Fibroblast of lung (primary cell): ENCODE measurements at regions not wholly inside any gene's neighbourhood (a gene's known extent, or its start where the extent isn't known, plus 50 kb on each side); places are given as distances from the start of the nearest gene placed in this dataset.

Experiments
- DNase-seq, 2 donors: peaks; one replicate each; pipeline versions ENCODE4 v3.0.0 to v3.0.0-alpha.2; 2010; ENCODE audit warnings: low read depth in 2 of 2
- H2AFZ ChIP-seq: 2 replicates; pipeline ENCODE4 v1.5.1; 2012; ENCODE audit warnings: low read length, control low read depth, inconsistent platforms
- H3K27ac ChIP-seq: 2 replicates; pipeline ENCODE4 v1.5.1; 2011; ENCODE audit warnings: low read length, control low read depth; ENCODE audit not compliant: insufficient read depth
- H3K27me3 ChIP-seq: 2 replicates; pipeline ENCODE4 v1.5.1; 2011; ENCODE audit warnings: mild to moderate bottlenecking, low read length; ENCODE audit not compliant: control insufficient read depth, insufficient read depth
- H3K36me3 ChIP-seq: 2 replicates; pipeline ENCODE4 v1.5.1; 2011; ENCODE audit warnings: low read length; ENCODE audit not compliant: control insufficient read depth, insufficient read depth
- H3K4me1 ChIP-seq: 2 replicates; pipeline ENCODE4 v1.5.1; 2011; ENCODE audit warnings: low read length; ENCODE audit not compliant: control insufficient read depth, insufficient read depth; ENCODE audit errors: extremely low read depth
- H3K4me2 ChIP-seq: 2 replicates; pipeline ENCODE4 v1.5.1; 2011; ENCODE audit warnings: low read length, control low read depth; ENCODE audit not compliant: insufficient read depth; ENCODE audit errors: extremely low read depth
- H3K4me3 ChIP-seq, 4 experiments: fragments of 200-600 bp in 1 of 4; sonication (generic) in 1 of 4; replicated peaks in 1 of 4; 2 replicates each; pipeline ENCODE4 v1.5.1; 2011 to 2016; ENCODE audit warnings: low read length in 4 of 4, low read depth in 3 of 4, mild to moderate bottlenecking in 3 of 4, control low read depth in 2 of 4, inconsistent platforms in 1 of 4, mixed read lengths in 1 of 4; ENCODE audit not compliant: insufficient read depth in 1 of 4; ENCODE audit errors: control extremely low read depth in 1 of 4
- H3K79me2 ChIP-seq: 2 replicates; pipeline ENCODE4 v1.5.1; 2012; ENCODE audit warnings: mild to moderate bottlenecking, low read length, inconsistent platforms; ENCODE audit not compliant: control insufficient read depth, insufficient read depth
- H3K9ac ChIP-seq: 2 replicates; pipeline ENCODE4 v1.5.1; 2011; ENCODE audit warnings: mild to moderate bottlenecking, low read length, control low read depth; ENCODE audit not compliant: insufficient read depth
- H3K9me3 ChIP-seq: 2 replicates; pipeline ENCODE4 v1.5.1; 2012; ENCODE audit warnings: low read depth, low read length; ENCODE audit not compliant: control insufficient read depth, insufficient read depth
- H4K20me1 ChIP-seq: 2 replicates; pipeline ENCODE4 v1.5.1; 2011; ENCODE audit warnings: low read length; ENCODE audit not compliant: control insufficient read depth, insufficient read depth; ENCODE audit errors: extremely low read depth
- EZH2 ChIP-seq: IDR thresholded peaks from 2 replicates; pipeline ENCODE4 v1.5.1; 2012; ENCODE audit warnings: low read length, control low read depth, mild to moderate bottlenecking; ENCODE audit errors: missing control alignments
- TF ChIP-seq, protein P1 (sequence below), 2 donors: IDR thresholded peaks in 1 of 2; conservative IDR thresholded peaks in 1 of 2; 1 replicate in 1 of 2; 2 replicates in 1 of 2; pipeline ENCODE4 v1.5.1; 2011 to 2012; ENCODE audit warnings: low read length in 2 of 2, control low read depth in 1 of 2, inconsistent platforms in 1 of 2, low read depth in 1 of 2, mild to moderate bottlenecking in 1 of 2

DNA sequence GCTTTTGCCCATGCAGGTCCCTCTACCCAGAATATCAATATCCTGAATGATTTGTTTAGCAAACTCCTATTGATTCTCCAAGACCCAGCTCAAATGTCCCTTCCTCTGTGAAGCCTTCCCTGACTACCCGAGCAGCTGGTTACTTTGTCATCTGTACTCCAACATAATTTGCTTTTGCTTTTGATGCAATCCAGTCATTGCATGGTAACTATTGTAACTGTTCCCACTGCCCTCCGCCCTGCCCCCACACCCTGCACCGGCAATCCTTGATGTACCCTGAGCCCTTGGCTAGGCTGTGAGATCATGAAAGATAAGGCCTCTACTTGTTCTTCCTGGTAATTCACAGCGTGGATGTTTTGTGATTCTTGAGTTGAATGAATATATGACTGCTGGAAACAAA is 119.9 kb upstream of the BOD1 start:
- TF ChIP-seq, protein P1, sequence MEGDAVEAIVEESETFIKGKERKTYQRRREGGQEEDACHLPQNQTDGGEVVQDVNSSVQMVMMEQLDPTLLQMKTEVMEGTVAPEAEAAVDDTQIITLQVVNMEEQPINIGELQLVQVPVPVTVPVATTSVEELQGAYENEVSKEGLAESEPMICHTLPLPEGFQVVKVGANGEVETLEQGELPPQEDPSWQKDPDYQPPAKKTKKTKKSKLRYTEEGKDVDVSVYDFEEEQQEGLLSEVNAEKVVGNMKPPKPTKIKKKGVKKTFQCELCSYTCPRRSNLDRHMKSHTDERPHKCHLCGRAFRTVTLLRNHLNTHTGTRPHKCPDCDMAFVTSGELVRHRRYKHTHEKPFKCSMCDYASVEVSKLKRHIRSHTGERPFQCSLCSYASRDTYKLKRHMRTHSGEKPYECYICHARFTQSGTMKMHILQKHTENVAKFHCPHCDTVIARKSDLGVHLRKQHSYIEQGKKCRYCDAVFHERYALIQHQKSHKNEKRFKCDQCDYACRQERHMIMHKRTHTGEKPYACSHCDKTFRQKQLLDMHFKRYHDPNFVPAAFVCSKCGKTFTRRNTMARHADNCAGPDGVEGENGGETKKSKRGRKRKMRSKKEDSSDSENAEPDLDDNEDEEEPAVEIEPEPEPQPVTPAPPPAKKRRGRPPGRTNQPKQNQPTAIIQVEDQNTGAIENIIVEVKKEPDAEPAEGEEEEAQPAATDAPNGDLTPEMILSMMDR (conservative IDR thresholded peaks at IDR 0.05 in 1 of 2, IDR thresholded peaks at IDR 0.05 in 1 of 2; ENCODE audit: low read depth in 1 of 2, low read length in 2 of 2) = no peak
- no peak for TF ChIP-seq EZH2
- DNase-seq = no peak
- H4K20me1 ChIP-seq = no peaks in the 10 kb centered on the region
- no peak overlapping the region for H3K27ac ChIP-seq
- no peaks in the 10 kb centered on the region for H3K4me1 ChIP-seq
- H3K4me2 ChIP-seq = no peak overlapping the region
- no peak overlapping the region for H2AFZ ChIP-seq
- no peak overlapping the region for H3K4me3 ChIP-seq
- H3K9ac ChIP-seq = no peak overlapping the region
- H3K9me3 ChIP-seq = no peaks in the 10 kb centered on the region
- no peaks in the 10 kb centered on the region for H3K79me2 ChIP-seq
- H3K27me3 ChIP-seq = no peaks in the 10 kb centered on the region
- H3K36me3 ChIP-seq = no peaks in the 10 kb centered on the region

DNA sequence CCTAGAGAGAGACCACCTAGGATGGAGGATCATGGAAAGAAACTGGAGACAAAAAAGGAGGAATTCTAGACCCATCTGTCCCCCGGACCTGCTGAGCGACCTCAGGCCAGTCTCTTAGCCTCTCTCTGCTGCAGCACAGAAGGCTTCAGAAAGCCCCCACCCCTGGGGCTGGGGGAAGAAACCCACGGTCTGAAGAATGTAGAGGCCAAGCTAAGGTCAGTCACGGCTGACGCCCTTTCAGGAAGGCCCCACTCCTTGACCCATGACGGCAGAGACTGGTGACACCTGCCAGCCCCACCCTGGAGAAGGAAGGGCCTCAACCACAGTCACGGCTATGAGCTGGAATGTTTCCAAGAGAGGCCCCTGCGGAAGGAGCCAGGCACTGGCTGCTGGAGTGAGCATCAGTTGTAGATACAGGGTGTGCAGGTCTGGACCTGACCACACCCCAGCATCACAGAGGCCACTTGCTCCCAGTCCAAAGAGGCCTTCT is 120.5 kb upstream of the BOD1 start:
- Histone ChIP-seq H3K4me3 (no peak overlapping the region), H3K4me1 (no peaks in the 10 kb centered on the region), H3K27me3 (no peaks in the 10 kb centered on the region), H3K79me2 (no peaks in the 10 kb centered on the region), H3K9me3 (no peaks in the 10 kb centered on the region), H3K27ac (no peak overlapping the region), H3K36me3 (no peaks in the 10 kb centered on the region), H4K20me1 (no peaks in the 10 kb centered on the region), H3K4me2 (no peak overlapping the region), H2AFZ (no peak overlapping the region), H3K9ac (no peak overlapping the region)
- TF ChIP-seq, protein P1 (conservative IDR thresholded peaks at IDR 0.05 in 1 of 2, IDR thresholded peaks at IDR 0.05 in 1 of 2; ENCODE audit: low read depth in 1 of 2, low read length in 2 of 2) = no peak
- TF ChIP-seq EZH2 = no peak
- no peak for DNase-seq

- no peak for DNase-seq
- no peaks in the 10 kb centered on the region for H3K36me3 ChIP-seq
- H3K79me2 ChIP-seq = no peaks in the 10 kb centered on the region
- no peak overlapping the region for H3K27ac ChIP-seq
- H3K4me3 ChIP-seq = no peak overlapping the region
- no peak overlapping the region for H2AFZ ChIP-seq
- no peaks in the 10 kb centered on the region for H4K20me1 ChIP-seq
- no peaks in the 10 kb centered on the region for H3K9me3 ChIP-seq
- TF ChIP-seq EZH2 = no peak
- TF ChIP-seq, protein P1 (conservative IDR thresholded peaks at IDR 0.05 in 1 of 2, IDR thresholded peaks at IDR 0.05 in 1 of 2; ENCODE audit: low read depth in 1 of 2, low read length in 2 of 2) = no peak
- H3K4me2 ChIP-seq = no peak overlapping the region
- H3K9ac ChIP-seq = no peak overlapping the region
- H3K4me1 ChIP-seq = no peaks in the 10 kb centered on the region
- H3K27me3 ChIP-seq = no peaks in the 10 kb centered on the region
These were observed 123.3 kb upstream of the BOD1 start for GRCh38 chr5:173739741-173740140.
